Adrenal gland (tissue), 5 donors: ENCODE measurements at regions not wholly inside any gene's neighbourhood (a gene's known extent, or its start where the extent isn't known, plus 50 kb on each side); places are given as distances from the start of the nearest gene placed in this dataset.

Source experiments
- POLR2A ChIP-seq, 2 donors: fragments of 450-650 bp; IDR thresholded peaks; one replicate each; pipeline ENCODE4 v1.6.1; 2017; ENCODE audit warnings: antibody characterized with exemption in 2 of 2, mild to moderate bottlenecking in 2 of 2, moderate library complexity in 1 of 2
- TF ChIP-seq, protein P1 (sequence below), 6 experiments: fragments of 450-650 bp in 4 of 6; fragments of 200-600 bp in 2 of 6; sonication (generic) in 1 of 6; IDR thresholded peaks; 1 replicate in 5 of 6; 2 replicates in 1 of 6; pipeline versions ENCODE4 v1.5.1 to v1.8.0; 2016 to 2021; ENCODE audit warnings: antibody characterized with exemption in 6 of 6, mild to moderate bottlenecking in 2 of 6, moderate library complexity in 1 of 6
- donor health status: DM: no; HTN: no; CAD: no.

DNA sequence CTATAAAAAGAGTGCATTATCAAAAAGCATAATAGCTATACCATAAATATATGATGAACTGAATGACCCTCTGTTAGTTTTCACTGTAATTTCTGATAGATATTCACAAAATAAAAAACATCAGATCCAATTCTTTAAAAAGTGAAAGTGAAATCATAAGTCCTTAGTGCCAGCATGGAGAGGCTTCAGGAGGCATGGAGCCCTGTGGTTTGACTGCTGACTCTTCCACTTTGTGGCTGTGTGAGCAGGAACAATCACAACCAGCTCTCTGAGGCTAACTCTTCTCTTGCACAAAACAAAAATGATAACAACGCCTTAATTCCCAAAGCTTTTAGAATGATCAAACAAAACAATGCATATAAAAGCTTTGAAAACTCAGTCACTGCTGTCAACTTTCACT is 1143.9 kb downstream of the PDHA2 start:
- no peak for TF ChIP-seq POLR2A (IDR thresholded peaks at IDR 0.05)
- TF ChIP-seq, protein P1, sequence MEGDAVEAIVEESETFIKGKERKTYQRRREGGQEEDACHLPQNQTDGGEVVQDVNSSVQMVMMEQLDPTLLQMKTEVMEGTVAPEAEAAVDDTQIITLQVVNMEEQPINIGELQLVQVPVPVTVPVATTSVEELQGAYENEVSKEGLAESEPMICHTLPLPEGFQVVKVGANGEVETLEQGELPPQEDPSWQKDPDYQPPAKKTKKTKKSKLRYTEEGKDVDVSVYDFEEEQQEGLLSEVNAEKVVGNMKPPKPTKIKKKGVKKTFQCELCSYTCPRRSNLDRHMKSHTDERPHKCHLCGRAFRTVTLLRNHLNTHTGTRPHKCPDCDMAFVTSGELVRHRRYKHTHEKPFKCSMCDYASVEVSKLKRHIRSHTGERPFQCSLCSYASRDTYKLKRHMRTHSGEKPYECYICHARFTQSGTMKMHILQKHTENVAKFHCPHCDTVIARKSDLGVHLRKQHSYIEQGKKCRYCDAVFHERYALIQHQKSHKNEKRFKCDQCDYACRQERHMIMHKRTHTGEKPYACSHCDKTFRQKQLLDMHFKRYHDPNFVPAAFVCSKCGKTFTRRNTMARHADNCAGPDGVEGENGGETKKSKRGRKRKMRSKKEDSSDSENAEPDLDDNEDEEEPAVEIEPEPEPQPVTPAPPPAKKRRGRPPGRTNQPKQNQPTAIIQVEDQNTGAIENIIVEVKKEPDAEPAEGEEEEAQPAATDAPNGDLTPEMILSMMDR (IDR thresholded peaks at IDR 0.05): no peak
